C4-2B (cell line): ENCODE measurements at regions not wholly inside any gene's neighbourhood (a gene's known extent, or its start where the extent isn't known, plus 50 kb on each side); places are given as distances from the start of the nearest gene placed in this dataset.

ENCODE experiments used
- ZFX ChIP-seq: fragments of 450-650 bp; IDR thresholded peaks from 2 replicates; pipeline ENCODE4 v1.6.1; 2017
- TF ChIP-seq, protein P1 (sequence below): fragments of 450-650 bp; conservative IDR thresholded peaks from 2 replicates; pipeline ENCODE4 v1.5.1; 2017; ENCODE audit warnings: mild to moderate bottlenecking

GRCh38 chr4:65799513-65799912, 129.2 kb upstream of the EPHA5 start:
- TF ChIP-seq, protein P1, sequence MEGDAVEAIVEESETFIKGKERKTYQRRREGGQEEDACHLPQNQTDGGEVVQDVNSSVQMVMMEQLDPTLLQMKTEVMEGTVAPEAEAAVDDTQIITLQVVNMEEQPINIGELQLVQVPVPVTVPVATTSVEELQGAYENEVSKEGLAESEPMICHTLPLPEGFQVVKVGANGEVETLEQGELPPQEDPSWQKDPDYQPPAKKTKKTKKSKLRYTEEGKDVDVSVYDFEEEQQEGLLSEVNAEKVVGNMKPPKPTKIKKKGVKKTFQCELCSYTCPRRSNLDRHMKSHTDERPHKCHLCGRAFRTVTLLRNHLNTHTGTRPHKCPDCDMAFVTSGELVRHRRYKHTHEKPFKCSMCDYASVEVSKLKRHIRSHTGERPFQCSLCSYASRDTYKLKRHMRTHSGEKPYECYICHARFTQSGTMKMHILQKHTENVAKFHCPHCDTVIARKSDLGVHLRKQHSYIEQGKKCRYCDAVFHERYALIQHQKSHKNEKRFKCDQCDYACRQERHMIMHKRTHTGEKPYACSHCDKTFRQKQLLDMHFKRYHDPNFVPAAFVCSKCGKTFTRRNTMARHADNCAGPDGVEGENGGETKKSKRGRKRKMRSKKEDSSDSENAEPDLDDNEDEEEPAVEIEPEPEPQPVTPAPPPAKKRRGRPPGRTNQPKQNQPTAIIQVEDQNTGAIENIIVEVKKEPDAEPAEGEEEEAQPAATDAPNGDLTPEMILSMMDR, result no peak
- TF ChIP-seq ZFX, result no peak
